ENCODE measurements at regions not wholly inside any gene's neighbourhood (a gene's known extent, or its start where the extent isn't known, plus 50 kb on each side); places are given as distances from the start of the nearest gene placed in this dataset.

GRCh38 chr7:95682913-95683312 lies 86.6 kb upstream of the PDK4 start:
- Histone ChIP-seq H3K9ac (ENCODE audit: low read depth, low read length) (no peak overlapping the region), H2AK9ac (replicated peaks; ENCODE audit: low read depth, low read length, poor library complexity) (no peak overlapping the region), H3K4me1 (ENCODE audit: control insufficient read depth, insufficient read depth, low read length) (no peaks in the 10 kb centered on the region), H3K56ac (ENCODE audit: extremely low read depth, insufficient read depth, low read length) (no peak overlapping the region), H3K27me3 (ENCODE audit: control insufficient read depth, insufficient read depth, low read length) (no peaks in the 10 kb centered on the region; the same call in 1 of the 2 replicates), H3K4me3 (ENCODE audit: insufficient read depth, low read depth, low read length) (no peak overlapping the region), H3K79me1 (ENCODE audit: low read depth in 1 of 2, low read length in 2 of 2) (no peaks in the 10 kb centered on the region), H2BK5ac (ENCODE audit: low read depth, low read length, poor library complexity, severe bottlenecking) (no peak overlapping the region), H3K18ac (ENCODE audit: low read depth, low read length) (no peak overlapping the region), H2AK5ac (ENCODE audit: low read depth, low read length) (no peak overlapping the region), H2AFZ (replicated peaks; ENCODE audit: low read length, poor library complexity) (no peak overlapping the region), H3K4me2 (ENCODE audit: low read depth, low read length) (no peak overlapping the region), H3K14ac (replicated peaks; ENCODE audit: low read depth, low read length) (no peak overlapping the region), H3K23ac (ENCODE audit: low read depth, low read length) (no peak overlapping the region), H3K9me3 (ENCODE audit: control insufficient read depth, insufficient read depth, low read length) (no peaks in the 10 kb centered on the region), H4K5ac (ENCODE audit: low read depth, low read length) (no peak overlapping the region), H4K20me1 (ENCODE audit: insufficient read depth, low read length) (no peaks in the 10 kb centered on the region), H2BK120ac (ENCODE audit: low read depth, low read length) (no peak overlapping the region), H3K9me1 (ENCODE audit: insufficient read depth, low read length) (no peaks in the 10 kb centered on the region), H4K91ac (ENCODE audit: insufficient read depth, low read depth, low read length) (no peak overlapping the region), H2BK20ac (ENCODE audit: low read depth, low read length) (no peak overlapping the region), H2BK15ac (ENCODE audit: low read depth, low read length) (no peak overlapping the region), H3K27ac (ENCODE audit: insufficient read depth, low read length) (no peak overlapping the region), H3K36me3 (ENCODE audit: control insufficient read depth, insufficient read depth, low read length) (no peaks in the 10 kb centered on the region), H4K8ac (ENCODE audit: low read depth in 2 of 2, low read length in 2 of 2) (no peak overlapping the region), H3K4ac (ENCODE audit: low read depth, low read length) (no peak overlapping the region)
- intact Hi-C loops (cut with micrococcal nuclease) = loop anchor here (5.0 kb wide), 1 partner anchor 76 kb away; no protein-coding TSS in a partner anchor
- in situ Hi-C loops (cut with MboI; ENCODE audit: low sequenced_read_pairs) = loop anchor here (5.0 kb wide), 1 partner anchor 146 kb away; no protein-coding TSS in a partner anchor
- dilution Hi-C loops (cut with HindIII; ENCODE audit: low sequenced_read_pairs, unreplicated experiment) = loop anchor here (25.0 kb wide), 1 partner anchor 171 kb away; no protein-coding TSS in a partner anchor
- WGBS, 2 experiments (ENCODE audit: extremely low coverage in 2 of 2, insufficient read length in 1 of 2) = no CpG with 5 or more reads among the region's 3 CpGs
- DNase-seq (no peak), ATAC-seq (ENCODE audit: low read depth) (no peak)
- ChIA-PET CTCF (interaction anchor here (0.6 to 2.1 kb wide), 5 partner anchors 8 to 171 kb away, joined by 3 to 10 read pairs (median 5); no protein-coding TSS in a partner anchor), POLR2A (ENCODE audit: unreplicated experiment) (no interaction called here)
- no TSS peak for BruUV-seq (replicated peaks)
- TF ChIP-seq CHD1 (IDR thresholded peaks at IDR 0.05; ENCODE audit: low read depth, low read length) = no peak
